HG03175 (cell line): ENCODE measurements at regions not wholly inside any gene's neighbourhood (a gene's known extent, or its start where the extent isn't known, plus 50 kb on each side); places are given as distances from the start of the nearest gene placed in this dataset.

Experiments used
- ATAC-seq: cut with Tn5 transposase; IDR thresholded peaks from one replicate; pipeline ENCODE4 v1.9.1; 2021; ENCODE audit warnings: mild to moderate bottlenecking, moderate library complexity; ENCODE audit not compliant: unreplicated experiment

- no peak for ATAC-seq
Measured at GRCh38 chr14:29446971-29447370, 480.7 kb downstream of the PRKD1 start.

GRCh38 chr14:29451941-29452340 lies 475.7 kb downstream of the PRKD1 start:
- ATAC-seq: no peak

GRCh38 chr14:29453045-29453444 lies 474.6 kb downstream of the PRKD1 start:
- ATAC-seq: no peak

DNA sequence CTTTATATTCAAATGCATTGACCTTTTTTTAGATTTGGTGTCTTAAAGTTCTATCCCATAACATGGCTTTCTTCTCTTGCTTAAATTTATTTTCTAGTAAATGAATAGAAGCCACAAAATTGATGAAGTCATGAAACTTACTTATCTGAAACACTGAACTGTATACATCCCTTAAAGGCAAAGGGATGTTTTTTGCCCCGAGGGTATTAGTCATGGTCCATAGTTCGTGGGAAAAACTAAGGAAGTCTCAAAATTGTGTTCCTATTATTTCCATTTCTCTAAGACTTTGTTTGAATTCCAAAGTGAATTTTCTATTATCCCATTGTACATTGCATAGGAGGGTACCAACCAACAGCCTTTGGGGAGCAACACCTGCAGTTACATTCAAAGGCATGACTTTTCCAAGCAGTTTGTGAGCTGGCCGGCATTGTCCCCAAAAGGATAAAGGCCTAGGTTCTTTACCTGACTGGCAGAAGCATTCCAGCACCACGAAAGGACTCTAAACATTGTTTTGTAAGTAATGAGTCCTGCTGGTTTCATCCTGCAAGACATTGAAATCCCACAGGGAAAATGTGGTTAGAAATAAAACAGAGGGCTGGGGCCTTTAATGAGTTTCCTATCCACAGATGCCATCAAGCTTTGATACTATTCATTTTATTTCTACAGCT lies 473.5 kb downstream of the PRKD1 start:
- ATAC-seq: no peak

GRCh38 chr14:29458547-29458946 lies 469.1 kb downstream of the PRKD1 start:
- no peak for ATAC-seq

GRCh38 chr14:29459531-29459930 lies 468.1 kb downstream of the PRKD1 start:
- no peak for ATAC-seq

GRCh38 chr14:29459969-29460560 lies 467.6 kb downstream of the PRKD1 start:
- ATAC-seq: no peak

DNA sequence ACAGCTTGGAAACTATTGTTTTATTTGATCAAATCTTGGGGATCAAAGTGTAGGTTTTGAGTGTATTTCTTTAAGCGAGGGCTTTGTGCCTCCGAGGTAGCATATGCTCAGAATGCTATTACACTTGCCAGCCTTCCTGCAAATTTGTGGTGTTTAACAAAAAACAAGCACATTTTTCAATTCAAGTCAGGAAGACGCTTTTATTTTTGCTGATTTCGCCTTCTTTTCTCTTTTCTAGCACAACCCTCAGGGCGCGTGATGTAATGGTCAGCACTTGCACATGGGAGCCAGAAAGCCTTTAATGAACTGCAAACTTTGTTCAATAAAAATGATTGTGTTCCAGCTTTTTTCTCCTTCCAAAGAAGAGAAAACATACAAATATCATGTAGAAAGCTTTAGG lies 466.5 kb downstream of the PRKD1 start:
- no peak for ATAC-seq

GRCh38 chr14:29461506-29461905 lies 466.1 kb downstream of the PRKD1 start:
- no peak for ATAC-seq

GRCh38 chr14:29462321-29462720 lies 465.3 kb downstream of the PRKD1 start:
- ATAC-seq: no peak

GRCh38 chr14:29462772-29463171 lies 464.9 kb downstream of the PRKD1 start:
- ATAC-seq: no peak

- no peak for ATAC-seq
Measured at GRCh38 chr14:29463727-29464395, 463.8 kb downstream of the PRKD1 start.

GRCh38 chr14:29465095-29465494 lies 462.6 kb downstream of the PRKD1 start:
- ATAC-seq: no peak

DNA sequence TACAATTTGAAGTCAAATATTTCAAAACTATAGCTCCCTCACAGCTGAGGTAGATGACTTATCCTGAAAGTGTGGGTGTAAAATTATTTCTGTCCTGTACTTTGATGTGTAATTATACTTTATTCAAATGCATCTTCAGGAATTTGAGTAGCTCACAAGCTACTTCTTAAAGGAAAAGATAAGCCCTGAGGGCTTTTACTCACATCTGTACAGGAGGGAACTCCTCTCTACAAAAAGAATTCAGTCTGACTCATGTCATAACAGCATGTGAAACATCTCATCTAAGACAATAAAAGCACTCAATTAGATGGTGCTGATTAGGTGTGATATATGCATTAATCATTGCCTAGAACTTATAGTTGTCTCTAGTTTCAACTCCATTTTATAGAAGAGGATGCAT lies 452.0 kb downstream of the PRKD1 start:
- ATAC-seq: no peak

- ATAC-seq: no peak
Measured at GRCh38 chr14:29486132-29486531, 441.5 kb downstream of the PRKD1 start.

DNA sequence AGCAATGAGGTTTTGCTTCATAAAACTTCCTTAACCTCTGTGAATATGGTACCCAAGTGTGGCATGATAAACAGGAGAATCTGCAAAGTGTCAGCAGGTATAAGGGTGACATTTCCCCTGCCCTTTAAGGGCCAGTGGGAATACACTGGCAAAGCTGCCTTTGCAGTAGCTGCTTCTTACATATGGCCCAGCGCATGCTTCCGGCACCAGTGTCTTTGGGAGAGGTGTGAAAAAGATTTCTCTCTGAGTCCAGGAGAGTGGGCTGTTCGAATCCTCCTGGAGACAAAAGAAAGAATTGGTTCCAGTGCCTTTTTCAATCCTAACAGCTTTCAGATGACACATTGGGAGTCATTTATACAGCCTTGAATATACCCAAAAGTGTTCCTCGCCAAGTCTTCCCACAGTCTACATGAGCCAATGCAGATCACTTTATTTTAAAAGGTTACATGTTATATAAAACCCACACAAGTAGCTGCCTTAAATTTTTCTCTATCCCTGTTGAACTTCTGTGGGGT lies 437.7 kb downstream of the PRKD1 start:
- ATAC-seq: no peak

GRCh38 chr14:29493849-29494248 lies 433.8 kb downstream of the PRKD1 start:
- no peak for ATAC-seq

DNA sequence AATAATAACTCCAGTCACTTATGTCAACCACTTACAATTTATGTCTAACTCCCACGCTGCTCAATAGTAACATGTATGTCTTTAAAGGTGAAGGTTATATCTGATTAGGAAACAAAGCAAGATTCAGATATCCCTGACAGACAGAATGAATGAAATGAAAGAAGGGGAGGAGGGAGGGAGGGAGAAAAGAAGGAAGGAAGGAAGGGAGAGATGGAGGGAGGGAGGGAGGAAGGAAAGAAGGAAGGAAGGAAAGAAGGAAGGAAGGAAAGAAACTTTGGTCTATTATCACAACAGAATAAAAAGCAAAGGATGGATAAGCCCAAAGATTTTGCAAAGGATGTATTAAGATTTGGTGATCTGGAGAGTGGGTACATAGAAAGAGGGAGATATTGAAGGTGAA lies 433.3 kb downstream of the PRKD1 start:
- ATAC-seq: no peak

- ATAC-seq: no peak
Measured at GRCh38 chr14:29503903-29504302, 423.7 kb downstream of the PRKD1 start.

DNA sequence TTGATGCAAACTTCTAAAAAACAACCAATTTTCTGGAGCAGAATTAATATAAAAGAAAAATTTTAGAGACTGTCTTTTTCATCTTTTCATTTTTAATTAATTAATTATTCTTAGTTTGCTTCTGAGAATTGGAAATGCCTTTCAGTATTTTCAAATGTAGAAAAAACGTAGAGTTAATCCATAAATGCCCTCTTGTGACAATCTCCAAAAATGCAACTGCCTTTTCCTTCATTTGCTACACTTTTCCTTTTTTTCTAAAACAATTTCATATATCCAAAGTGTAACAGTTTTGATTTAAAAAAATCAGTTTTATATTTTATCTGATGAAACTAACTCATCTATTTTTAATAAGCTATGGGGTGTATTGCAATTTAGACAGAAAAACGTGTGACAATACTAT lies 409.3 kb downstream of the PRKD1 start:
- no peak for ATAC-seq

DNA sequence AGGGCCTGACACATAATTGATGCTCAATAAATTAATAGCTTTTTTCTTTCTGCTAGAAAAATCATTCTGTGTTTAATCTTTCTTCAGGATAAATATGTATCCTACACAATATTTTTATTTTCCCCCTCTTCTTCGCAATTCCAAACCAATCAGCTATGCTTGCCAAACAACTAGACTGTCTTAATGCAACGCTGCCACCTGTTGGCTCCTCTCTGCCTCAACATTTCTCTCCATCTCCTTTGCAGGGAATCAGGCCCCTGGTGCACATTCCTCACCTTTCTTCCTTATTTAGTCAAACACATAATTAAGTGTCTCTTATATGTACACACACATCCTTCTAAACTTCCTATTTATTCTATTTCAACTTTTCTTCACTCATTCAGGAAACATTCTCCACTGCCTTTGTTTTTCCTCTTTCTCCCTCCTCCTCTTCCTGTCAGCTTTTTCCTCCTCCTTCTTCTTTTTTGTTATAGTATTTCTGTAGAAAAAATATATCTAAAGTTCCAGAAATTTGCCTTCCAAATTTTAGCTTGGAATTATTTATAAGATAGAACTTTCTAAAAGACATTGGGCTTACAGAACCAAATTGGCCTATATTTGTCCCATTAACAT lies 406.0 kb downstream of the PRKD1 start:
- ATAC-seq: no peak
